PC-3 (cell line): ENCODE measurements at regions not wholly inside any gene's neighbourhood (a gene's known extent, or its start where the extent isn't known, plus 50 kb on each side); places are given as distances from the start of the nearest gene placed in this dataset.

ENCODE experiments used
- EZH2 ChIP-seq: fragments of 300-600 bp; sonication (generic); IDR thresholded peaks from one replicate; pipeline ENCODE4 v1.6.1; 2017; ENCODE audit warnings: antibody characterized with exemption, mild to moderate bottlenecking, low read length; ENCODE audit not compliant: unreplicated experiment
- TF ChIP-seq, protein P1 (sequence below): fragments of 300-600 bp; sonication (generic); conservative IDR thresholded peaks from 2 replicates; pipeline ENCODE4 v1.5.1; 2017; ENCODE audit warnings: antibody characterized with exemption, low read depth, mild to moderate bottlenecking, low read length

GRCh38 chrX:45842926-45843315 lies 642.2 kb upstream of the DIPK2B start:
- TF ChIP-seq, protein P1, sequence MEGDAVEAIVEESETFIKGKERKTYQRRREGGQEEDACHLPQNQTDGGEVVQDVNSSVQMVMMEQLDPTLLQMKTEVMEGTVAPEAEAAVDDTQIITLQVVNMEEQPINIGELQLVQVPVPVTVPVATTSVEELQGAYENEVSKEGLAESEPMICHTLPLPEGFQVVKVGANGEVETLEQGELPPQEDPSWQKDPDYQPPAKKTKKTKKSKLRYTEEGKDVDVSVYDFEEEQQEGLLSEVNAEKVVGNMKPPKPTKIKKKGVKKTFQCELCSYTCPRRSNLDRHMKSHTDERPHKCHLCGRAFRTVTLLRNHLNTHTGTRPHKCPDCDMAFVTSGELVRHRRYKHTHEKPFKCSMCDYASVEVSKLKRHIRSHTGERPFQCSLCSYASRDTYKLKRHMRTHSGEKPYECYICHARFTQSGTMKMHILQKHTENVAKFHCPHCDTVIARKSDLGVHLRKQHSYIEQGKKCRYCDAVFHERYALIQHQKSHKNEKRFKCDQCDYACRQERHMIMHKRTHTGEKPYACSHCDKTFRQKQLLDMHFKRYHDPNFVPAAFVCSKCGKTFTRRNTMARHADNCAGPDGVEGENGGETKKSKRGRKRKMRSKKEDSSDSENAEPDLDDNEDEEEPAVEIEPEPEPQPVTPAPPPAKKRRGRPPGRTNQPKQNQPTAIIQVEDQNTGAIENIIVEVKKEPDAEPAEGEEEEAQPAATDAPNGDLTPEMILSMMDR = no peak
- TF ChIP-seq EZH2 = no peak
